PC-9 (cell line): ENCODE measurements at regions not wholly inside any gene's neighbourhood (a gene's known extent, or its start where the extent isn't known, plus 50 kb on each side); places are given as distances from the start of the nearest gene placed in this dataset.

ENCODE experiments used
- BruUV-seq: library from RNA; stranded (reverse); fragments of 400-500 nt; replicated peaks from 2 replicates; lab custom pipeline; 2021; lab: Mats Ljungman, UMichigan
- CTCF ChIA-PET: fragments of 300-600 bp; sonication (Branson Sonifier 250); formaldehyde crosslinking; loops from one replicate; lab custom pipeline; 2022; ENCODE audit warnings: antibody characterized with exemption; lab: Charles Lee
- POLR2A ChIA-PET: fragments of 300-600 bp; sonication (Branson Sonifier 250); formaldehyde crosslinking; loops from one replicate; lab custom pipeline; 2022; ENCODE audit warnings: antibody characterized with exemption; ENCODE audit not compliant: unreplicated experiment; lab: Charles Lee
- DNase-seq, 2 experiments: peaks; one replicate each; pipeline versions ENCODE4 v3.0.0 to v3.0.0-alpha.2; 2015 to 2022; ENCODE audit warnings: mixed read lengths in 1 of 2
- H2AFZ ChIP-seq: fragments of 200-600 bp; sonication (generic); 2 replicates; pipeline ENCODE4 v1.8.1; 2017; ENCODE audit warnings: antibody characterized with exemption
- H3F3A ChIP-seq: fragments of 200-600 bp; sonication (generic); 2 replicates; pipeline ENCODE4 v1.8.1; 2017; ENCODE audit warnings: antibody characterized with exemption, mild to moderate bottlenecking, low read depth; ENCODE audit not compliant: insufficient read depth
- H3K27ac ChIP-seq: fragments of 200-600 bp; sonication (generic); 2 replicates; pipeline ENCODE4 v1.6.1; 2016; ENCODE audit warnings: mixed run types
- H3K27me3 ChIP-seq: fragments of 200-600 bp; sonication (generic); 2 replicates; pipeline ENCODE4 v1.6.1; 2016; ENCODE audit warnings: low read depth, mixed run types; ENCODE audit not compliant: insufficient read depth
- H3K36me3 ChIP-seq: fragments of 200-600 bp; sonication (generic); 2 replicates; pipeline ENCODE4 v1.6.1; 2016; ENCODE audit warnings: low read depth, mixed run types
- H3K4me1 ChIP-seq: fragments of 200-600 bp; sonication (generic); replicated peaks from 2 replicates; pipeline ENCODE4 v1.6.1; 2016; ENCODE audit warnings: mixed run types; ENCODE audit not compliant: insufficient read depth
- H3K4me2 ChIP-seq: fragments of 200-600 bp; sonication (generic); 2 replicates; pipeline ENCODE4 v1.6.1; 2017; ENCODE audit warnings: mixed run types
- H3K4me3 ChIP-seq: fragments of 200-600 bp; sonication (generic); 2 replicates; pipeline ENCODE4 v1.6.1; 2016; ENCODE audit warnings: mixed run types
- H3K79me2 ChIP-seq: fragments of 200-600 bp; sonication (generic); 2 replicates; pipeline ENCODE4 v1.6.1; 2017; ENCODE audit warnings: low read depth, mixed run types
- H3K9me2 ChIP-seq: fragments of 200-600 bp; sonication (generic); 2 replicates; pipeline ENCODE4 v1.8.1; 2017; ENCODE audit warnings: mild to moderate bottlenecking; ENCODE audit not compliant: insufficient read depth
- H3K9me3 ChIP-seq: fragments of 200-600 bp; sonication (generic); 2 replicates; pipeline ENCODE4 v1.8.1; 2016; ENCODE audit warnings: low read depth; ENCODE audit not compliant: insufficient read depth
- H4K20me1 ChIP-seq: fragments of 200-600 bp; sonication (generic); 2 replicates; pipeline ENCODE4 v1.8.1; 2017; ENCODE audit not compliant: insufficient read depth
- EZH2 ChIP-seq: fragments of 200-600 bp; sonication (generic); IDR thresholded peaks from 2 replicates; pipeline ENCODE4 v1.8.0; 2017; ENCODE audit warnings: antibody characterized with exemption, low read depth
- intact Hi-C: fragments of 100-400 bp; cut with micrococcal nuclease; formaldehyde crosslinking; loops from one replicate; pipeline ENCODE4 v1.10.0; 2022; ENCODE audit not compliant: unreplicated experiment
- TF ChIP-seq, protein P1 (sequence below): fragments of 200-600 bp; sonication (generic); conservative IDR thresholded peaks from 2 replicates; pipeline ENCODE4 v1.6.1; 2017; ENCODE audit warnings: mixed run types, antibody characterized with exemption, mild to moderate bottlenecking, moderate library complexity

DNA sequence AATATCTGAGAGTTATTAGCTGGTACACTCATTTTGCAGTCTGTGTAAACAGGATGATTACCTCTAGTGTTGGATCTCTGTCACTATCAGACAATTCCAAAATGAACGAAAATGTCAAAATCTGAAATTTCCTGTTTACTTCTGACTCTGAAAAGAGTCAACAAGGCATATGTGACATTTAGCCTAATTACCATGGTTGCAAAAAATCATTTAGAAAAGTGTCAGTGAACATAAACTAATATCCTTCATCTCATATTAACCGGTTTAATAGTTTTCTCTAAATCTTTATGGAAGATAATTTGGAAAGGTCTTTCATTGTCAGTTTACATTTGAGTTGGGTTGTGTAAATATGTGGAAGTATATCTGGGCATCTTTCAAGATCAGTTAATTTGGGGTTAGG, 431.8 kb upstream of the HSF2 start:
- Histone ChIP-seq H3K27ac (no peak overlapping the region), H3K4me3 (no peak overlapping the region), H2AFZ (no peak overlapping the region), H3K27me3 (no peaks in the 10 kb centered on the region), H3K9me3 (no peaks in the 10 kb centered on the region), H3K9me2 (0 out of 2 replicates have a peak, but pooled peaks cover 5% of the 10 kb centered on the region), H3K4me1 (peaks cover 12% of the 10 kb centered on the region), H3F3A (no peaks in the 10 kb centered on the region), H3K4me2 (no peak overlapping the region), H3K79me2 (no peaks in the 10 kb centered on the region), H3K36me3 (no peaks in the 10 kb centered on the region), H4K20me1 (no peaks in the 10 kb centered on the region)
- DNase-seq, result no peak
- no TSS peak for BruUV-seq
- ChIA-PET CTCF (no interaction called here), POLR2A (no interaction called here)
- intact Hi-C loops, result no loop called here
- TF ChIP-seq, protein P1, sequence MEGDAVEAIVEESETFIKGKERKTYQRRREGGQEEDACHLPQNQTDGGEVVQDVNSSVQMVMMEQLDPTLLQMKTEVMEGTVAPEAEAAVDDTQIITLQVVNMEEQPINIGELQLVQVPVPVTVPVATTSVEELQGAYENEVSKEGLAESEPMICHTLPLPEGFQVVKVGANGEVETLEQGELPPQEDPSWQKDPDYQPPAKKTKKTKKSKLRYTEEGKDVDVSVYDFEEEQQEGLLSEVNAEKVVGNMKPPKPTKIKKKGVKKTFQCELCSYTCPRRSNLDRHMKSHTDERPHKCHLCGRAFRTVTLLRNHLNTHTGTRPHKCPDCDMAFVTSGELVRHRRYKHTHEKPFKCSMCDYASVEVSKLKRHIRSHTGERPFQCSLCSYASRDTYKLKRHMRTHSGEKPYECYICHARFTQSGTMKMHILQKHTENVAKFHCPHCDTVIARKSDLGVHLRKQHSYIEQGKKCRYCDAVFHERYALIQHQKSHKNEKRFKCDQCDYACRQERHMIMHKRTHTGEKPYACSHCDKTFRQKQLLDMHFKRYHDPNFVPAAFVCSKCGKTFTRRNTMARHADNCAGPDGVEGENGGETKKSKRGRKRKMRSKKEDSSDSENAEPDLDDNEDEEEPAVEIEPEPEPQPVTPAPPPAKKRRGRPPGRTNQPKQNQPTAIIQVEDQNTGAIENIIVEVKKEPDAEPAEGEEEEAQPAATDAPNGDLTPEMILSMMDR, result no peak
- no peak for TF ChIP-seq EZH2

GRCh38 chr6:121971931-121972335, 427.5 kb upstream of the HSF2 start:
- no peaks in the 10 kb centered on the region for H3K79me2 ChIP-seq
- intact Hi-C loops, result no loop called here
- DNase-seq, result peak; percentile 16 to 62
- no peaks in the 10 kb centered on the region for H3F3A ChIP-seq
- ChIA-PET CTCF (no interaction called here), POLR2A (no interaction called here)
- H3K4me3 ChIP-seq, result no peak overlapping the region
- no peak overlapping the region for H3K27ac ChIP-seq
- H3K4me1 ChIP-seq, result peaks cover 12% of the 10 kb centered on the region
- H3K27me3 ChIP-seq, result no peaks in the 10 kb centered on the region
- H3K36me3 ChIP-seq, result no peaks in the 10 kb centered on the region
- 0 out of 2 replicates have a peak, but pooled peaks cover under 1% of the 10 kb centered on the region for H3K9me2 ChIP-seq
- H3K4me2 ChIP-seq, result no peak overlapping the region
- no peaks in the 10 kb centered on the region for H4K20me1 ChIP-seq
- BruUV-seq, result no TSS peak
- TF ChIP-seq, protein P1, result no peak
- TF ChIP-seq EZH2, result no peak
- peaks cover 5% of the 10 kb centered on the region; the same call in 1 of the 2 replicates for H3K9me3 ChIP-seq
- peak overlapping the region; percentile 20; the same call in 1 of the 2 replicates for H2AFZ ChIP-seq

GRCh38 chr6:121984956-121985355, 414.5 kb upstream of the HSF2 start:
- ChIA-PET POLR2A (no interaction called here), CTCF (no interaction called here)

More at GRCh38 chr6:121984956-121985355, 414.5 kb upstream of the HSF2 start:
- H4K20me1 ChIP-seq, result no peaks in the 10 kb centered on the region
- intact Hi-C loops, result no loop called here
- no peaks in the 10 kb centered on the region for H3K4me1 ChIP-seq
- H3F3A ChIP-seq, result no peaks in the 10 kb centered on the region
- H3K79me2 ChIP-seq, result no peaks in the 10 kb centered on the region
- no peak overlapping the region for H3K27ac ChIP-seq
- peaks cover 4% of the 10 kb centered on the region; the same call in 1 of the 2 replicates for H3K9me3 ChIP-seq
- no peak overlapping the region for H3K4me3 ChIP-seq
- no peak overlapping the region for H3K4me2 ChIP-seq
- no peaks in the 10 kb centered on the region for H3K36me3 ChIP-seq
- no peak for DNase-seq
- H3K9me2 ChIP-seq, result no peaks in the 10 kb centered on the region
- no peaks in the 10 kb centered on the region for H3K27me3 ChIP-seq
- TF ChIP-seq, protein P1, result no peak
- no peak for TF ChIP-seq EZH2
- no peak overlapping the region for H2AFZ ChIP-seq
- BruUV-seq, result no TSS peak
